H7 (cell line): ENCODE measurements at regions not wholly inside any gene's neighbourhood (a gene's known extent, or its start where the extent isn't known, plus 50 kb on each side); places are given as distances from the start of the nearest gene placed in this dataset.

Experiments used
- DNase-seq: peaks from one replicate; pipeline ENCODE4 v3.0.0; 2012
- H3K27me3 ChIP-seq: 2 replicates; pipeline ENCODE4 v1.6.0; 2011; ENCODE audit warnings: mild to moderate bottlenecking, low read length; ENCODE audit not compliant: control insufficient read depth, insufficient read depth
- H3K36me3 ChIP-seq: replicated peaks from 2 replicates; pipeline ENCODE4 v1.5.1; 2011; ENCODE audit warnings: low read length; ENCODE audit not compliant: control insufficient read depth, insufficient read depth
- H3K4me3 ChIP-seq: 2 replicates; pipeline ENCODE4 v1.5.1; 2011; ENCODE audit warnings: low read depth, mild to moderate bottlenecking, control low read depth, low read length, moderate library complexity; ENCODE audit not compliant: insufficient read depth

GRCh38 chr5:2995667-2996066, 244.2 kb upstream of the IRX2 start:
- DNase-seq: no peak
- no peak overlapping the region for H3K4me3 ChIP-seq
- H3K27me3 ChIP-seq: no peaks in the 10 kb centered on the region
- no peaks in the 10 kb centered on the region for H3K36me3 ChIP-seq

GRCh38 chr5:2995035-2995434, 243.6 kb upstream of the IRX2 start:
- no peak for DNase-seq
- Histone ChIP-seq H3K4me3 (no peak overlapping the region), H3K27me3 (no peaks in the 10 kb centered on the region)

GRCh38 chr5:2993771-2994170, 242.3 kb upstream of the IRX2 start:
- Histone ChIP-seq H3K4me3 (no peak overlapping the region), H3K27me3 (no peaks in the 10 kb centered on the region), H3K36me3 (no peaks in the 10 kb centered on the region)
- DNase-seq: no peak

More at GRCh38 chr5:2995035-2995434, 243.6 kb upstream of the IRX2 start:
- no peaks in the 10 kb centered on the region for H3K36me3 ChIP-seq

GRCh38 chr5:2993301-2993700, 241.8 kb upstream of the IRX2 start:
- H3K4me3 ChIP-seq: no peak overlapping the region
- no peaks in the 10 kb centered on the region for H3K36me3 ChIP-seq
- DNase-seq: no peak
- H3K27me3 ChIP-seq: no peaks in the 10 kb centered on the region

- Histone ChIP-seq H3K27me3 (no peaks in the 10 kb centered on the region), H3K36me3 (no peaks in the 10 kb centered on the region), H3K4me3 (no peak overlapping the region)
- DNase-seq: no peak
Measured at GRCh38 chr5:2992806-2993205, 241.3 kb upstream of the IRX2 start.

GRCh38 chr5:2991884-2992283, 240.4 kb upstream of the IRX2 start:
- Histone ChIP-seq H3K36me3 (no peaks in the 10 kb centered on the region), H3K27me3 (no peaks in the 10 kb centered on the region), H3K4me3 (no peak overlapping the region)
- DNase-seq: no peak

GRCh38 chr5:2989517-2989916, 238.0 kb upstream of the IRX2 start:
- Histone ChIP-seq H3K27me3 (no peaks in the 10 kb centered on the region), H3K36me3 (no peaks in the 10 kb centered on the region), H3K4me3 (no peak overlapping the region)
- DNase-seq: peak; percentile 61

- Histone ChIP-seq H3K27me3 (no peaks in the 10 kb centered on the region), H3K36me3 (no peaks in the 10 kb centered on the region), H3K4me3 (no peak overlapping the region)
- DNase-seq: no peak
Measured at GRCh38 chr5:2986301-2986700, 234.8 kb upstream of the IRX2 start.

- Histone ChIP-seq H3K36me3 (no peaks in the 10 kb centered on the region), H3K27me3 (no peaks in the 10 kb centered on the region), H3K4me3 (no peak overlapping the region)
- no peak for DNase-seq
Measured at GRCh38 chr5:2985718-2986117, 234.2 kb upstream of the IRX2 start.

- Histone ChIP-seq H3K36me3 (no peaks in the 10 kb centered on the region), H3K4me3 (no peak overlapping the region)
- no peak for DNase-seq
Measured at GRCh38 chr5:2983583-2984300, 232.3 kb upstream of the IRX2 start.

GRCh38 chr5:2981652-2982051, 230.2 kb upstream of the IRX2 start:
- Histone ChIP-seq H3K27me3 (no peaks in the 10 kb centered on the region), H3K4me3 (no peak overlapping the region), H3K36me3 (no peaks in the 10 kb centered on the region)
- DNase-seq: no peak

More at GRCh38 chr5:2983583-2984300, 232.3 kb upstream of the IRX2 start:
- no peaks in the 10 kb centered on the region for H3K27me3 ChIP-seq

- H3K36me3 ChIP-seq: no peaks in the 10 kb centered on the region
Measured at GRCh38 chr5:2981035-2981434, 229.6 kb upstream of the IRX2 start.

GRCh38 chr5:2960294-2960693, 208.8 kb upstream of the IRX2 start:
- Histone ChIP-seq H3K4me3 (no peak overlapping the region), H3K27me3 (no peaks in the 10 kb centered on the region), H3K36me3 (no peaks in the 10 kb centered on the region)
- DNase-seq: no peak

More at GRCh38 chr5:2981035-2981434, 229.6 kb upstream of the IRX2 start:
- no peaks in the 10 kb centered on the region for H3K27me3 ChIP-seq
- no peak for DNase-seq
- H3K4me3 ChIP-seq: no peak overlapping the region

- H3K4me3 ChIP-seq: no peak overlapping the region
- H3K36me3 ChIP-seq: no peaks in the 10 kb centered on the region
- H3K27me3 ChIP-seq: no peaks in the 10 kb centered on the region
- no peak for DNase-seq
Measured at GRCh38 chr5:2958976-2959375, 207.5 kb upstream of the IRX2 start.

GRCh38 chr5:2948875-2949274, 197.4 kb upstream of the IRX2 start:
- H3K36me3 ChIP-seq: no peaks in the 10 kb centered on the region
- H3K27me3 ChIP-seq: no peaks in the 10 kb centered on the region
- no peak overlapping the region for H3K4me3 ChIP-seq
- no peak for DNase-seq

GRCh38 chr5:2946315-2946714, 194.8 kb upstream of the IRX2 start:
- H3K4me3 ChIP-seq: no peak overlapping the region
- no peaks in the 10 kb centered on the region for H3K36me3 ChIP-seq
- DNase-seq: no peak
- H3K27me3 ChIP-seq: no peaks in the 10 kb centered on the region
